G401 (cell line): ENCODE measurements at regions not wholly inside any gene's neighbourhood (a gene's known extent, or its start where the extent isn't known, plus 50 kb on each side); places are given as distances from the start of the nearest gene placed in this dataset.
A peak's percentile ranks its signal among the peaks of the same experiment; 100 is the strongest.

Source experiments
- DNase-seq: peaks from one replicate; pipeline ENCODE4 v3.0.0-alpha.2; 2015; ENCODE audit warnings: low spot score
- in situ Hi-C: cut with HindIII; loops from 2 replicates; pipeline ENCODE4 v1.10.0; 2016; ENCODE audit warnings: low sequenced_read_pairs, mixed read lengths

GRCh38 chr18:21991081-21991534 is 178.3 kb upstream of the GATA6 start:
- in situ Hi-C loops, result no loop called here
- no peak for DNase-seq

DNA sequence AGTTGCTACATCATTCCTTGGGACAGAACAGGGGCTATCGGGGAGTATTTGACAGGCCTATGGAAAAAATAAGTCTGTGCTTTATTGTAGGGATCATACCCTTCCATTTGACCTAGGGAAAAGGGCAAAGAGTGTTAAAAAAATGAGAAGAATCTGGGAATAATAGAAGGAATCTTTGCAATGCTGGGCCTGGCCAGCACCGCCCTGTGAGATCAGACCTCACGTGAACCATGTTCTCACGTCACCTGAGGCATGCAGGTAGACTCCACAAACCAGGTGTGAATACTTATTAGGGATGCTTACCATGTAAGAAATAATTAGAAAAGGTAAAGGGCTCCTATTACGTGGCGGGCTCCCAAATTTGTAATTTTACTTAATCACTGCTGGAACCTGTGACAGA is 177.5 kb upstream of the GATA6 start:
- in situ Hi-C loops, result no loop called here
- no peak for DNase-seq

DNA sequence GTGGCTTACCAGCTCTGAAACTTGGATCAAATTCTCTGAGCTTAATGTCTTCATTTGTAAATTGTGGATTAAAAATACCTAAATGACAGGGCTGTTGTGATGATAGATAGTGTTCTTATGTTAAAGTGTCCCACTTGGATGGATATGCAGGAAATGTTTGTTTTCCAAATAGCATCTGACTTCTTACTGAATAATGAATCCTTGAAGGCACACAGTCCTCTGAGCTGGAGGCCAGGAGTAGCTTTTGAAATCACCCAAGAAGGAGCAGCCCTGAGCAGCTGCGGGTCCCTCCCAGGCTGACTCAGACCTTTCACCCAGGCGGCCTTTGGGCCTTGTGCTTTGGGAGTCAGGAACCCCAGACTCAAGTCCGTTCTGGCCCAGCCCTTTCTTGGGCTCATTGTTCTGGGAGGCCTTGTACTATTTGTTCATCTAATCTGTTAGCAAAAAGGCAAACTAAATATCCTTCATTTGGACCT is 173.0 kb upstream of the GATA6 start:
- DNase-seq, result no peak
- in situ Hi-C loops, result no loop called here

DNA sequence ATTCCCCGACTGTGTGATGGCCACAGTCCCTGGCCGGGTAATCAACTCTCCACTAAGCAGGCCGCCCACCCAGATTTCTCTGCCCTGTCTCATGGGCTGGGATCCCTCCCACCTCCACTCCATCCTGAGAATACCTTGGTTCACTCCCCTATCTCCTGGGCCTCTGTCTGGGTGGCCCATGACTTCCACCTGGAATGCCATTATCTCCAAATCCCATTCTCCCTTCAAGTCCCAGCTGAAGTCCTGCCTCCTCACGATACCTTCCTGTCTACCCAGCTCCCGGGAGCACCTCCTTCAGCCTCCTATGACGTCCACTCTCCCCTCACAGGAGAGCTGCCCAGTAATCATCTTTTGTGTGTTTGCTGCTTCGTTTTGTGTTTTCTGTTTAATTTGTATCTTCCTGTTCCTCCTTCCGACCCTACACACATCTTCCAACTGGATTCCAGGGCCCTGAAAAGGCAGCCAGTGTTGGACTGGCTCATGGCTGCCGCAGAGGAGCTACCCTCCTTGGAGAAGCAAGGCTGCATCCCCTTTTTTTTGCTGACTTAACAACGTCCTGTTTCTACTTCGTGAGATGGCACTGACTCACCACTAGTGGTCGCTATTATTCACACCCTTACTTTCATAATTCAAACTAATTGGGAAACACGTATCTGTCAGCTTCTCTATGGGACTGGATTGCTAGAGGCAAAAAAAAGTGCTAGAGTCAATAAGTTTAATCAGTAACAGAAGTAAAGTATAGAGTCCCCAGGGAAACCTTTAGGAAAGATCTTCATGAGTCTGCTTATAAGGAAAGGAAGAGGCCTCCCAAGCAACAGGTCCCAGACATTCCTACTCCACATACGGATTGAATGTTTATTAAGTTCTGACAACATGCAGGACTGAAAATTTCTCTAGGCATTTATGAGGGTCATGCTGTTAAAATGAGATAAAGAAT is 171.9 kb upstream of the GATA6 start:
- DNase-seq, result peak; percentile 5

DNA sequence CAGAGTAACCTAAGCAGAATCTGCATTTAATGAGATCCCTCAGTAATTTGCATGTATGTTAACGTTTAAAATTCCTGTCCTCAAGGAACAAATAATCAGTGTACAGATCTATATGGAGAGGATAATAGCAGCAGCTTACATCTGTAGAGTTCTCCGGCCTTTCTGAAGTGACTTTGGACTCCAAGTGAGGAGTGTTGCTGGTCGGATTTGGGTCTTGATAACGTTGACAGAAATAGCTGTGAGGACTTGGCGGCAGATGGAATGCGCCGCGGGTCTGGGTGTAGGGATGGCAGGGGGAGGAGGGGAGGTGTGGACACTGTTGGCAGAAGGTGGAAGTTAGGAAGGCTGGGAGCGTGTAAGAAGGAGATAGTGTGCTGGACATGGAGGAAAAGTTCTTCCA is 170.9 kb upstream of the GATA6 start:
- in situ Hi-C loops, result no loop called here
- no peak for DNase-seq

More for the DNA sequence above, 171.9 kb upstream of the GATA6 start:
- in situ Hi-C loops, result no loop called here

DNA sequence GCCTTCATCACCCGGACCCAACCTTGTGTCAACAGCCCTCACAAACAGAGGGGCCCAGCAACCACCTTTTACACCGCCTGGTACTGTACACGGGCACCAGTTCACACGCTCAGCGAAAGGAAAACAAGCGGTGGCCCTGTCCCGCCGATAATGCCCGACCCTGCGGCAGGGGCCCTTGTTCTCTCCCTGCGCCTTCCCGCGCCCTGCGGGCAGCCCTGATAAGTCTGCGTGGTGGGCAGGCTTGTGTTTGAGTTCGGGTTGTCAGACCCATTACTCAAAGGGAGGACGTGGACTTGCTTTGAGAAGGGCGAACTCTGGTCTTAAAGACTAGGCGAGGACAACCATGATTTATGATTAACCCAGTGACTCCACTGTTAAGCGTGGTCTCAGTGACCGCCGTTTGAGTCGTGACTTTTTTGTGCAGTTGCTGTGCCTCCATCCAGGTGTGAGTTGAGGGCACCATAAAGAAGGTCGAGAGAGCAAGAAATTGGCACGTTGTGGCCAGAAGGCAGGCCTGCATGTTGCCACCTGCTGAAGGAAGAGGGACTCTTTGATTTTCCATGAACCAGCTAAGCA is 167.4 kb upstream of the GATA6 start:
- in situ Hi-C loops, result no loop called here
- no peak for DNase-seq

GRCh38 chr18:22005191-22005841 is 164.1 kb upstream of the GATA6 start:
- in situ Hi-C loops, result no loop called here
- DNase-seq, result peak; percentile 15

- in situ Hi-C loops, result no loop called here
- DNase-seq, result no peak
These were observed 162.9 kb upstream of the GATA6 start for GRCh38 chr18:22006458-22006857.

DNA sequence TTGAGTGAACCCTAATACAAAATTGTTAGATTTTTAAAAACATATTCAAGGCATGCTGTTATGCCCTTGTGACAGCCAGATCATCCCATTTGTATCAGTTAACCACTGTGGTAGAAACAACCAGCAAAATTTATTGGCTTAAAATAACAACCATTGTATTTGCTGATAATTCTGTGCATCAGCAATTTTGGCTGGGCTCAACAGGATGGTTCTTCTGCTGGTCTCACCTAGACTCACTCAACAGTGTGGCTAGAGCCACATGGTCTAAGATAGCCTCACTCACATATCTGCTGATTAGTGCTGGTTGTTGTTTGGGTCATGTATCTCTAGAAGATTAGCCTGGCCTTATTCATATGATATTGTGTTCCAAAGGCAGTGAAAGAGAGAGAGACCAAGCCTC is 160.1 kb upstream of the GATA6 start:
- no peak for DNase-seq
- in situ Hi-C loops, result no loop called here

DNA sequence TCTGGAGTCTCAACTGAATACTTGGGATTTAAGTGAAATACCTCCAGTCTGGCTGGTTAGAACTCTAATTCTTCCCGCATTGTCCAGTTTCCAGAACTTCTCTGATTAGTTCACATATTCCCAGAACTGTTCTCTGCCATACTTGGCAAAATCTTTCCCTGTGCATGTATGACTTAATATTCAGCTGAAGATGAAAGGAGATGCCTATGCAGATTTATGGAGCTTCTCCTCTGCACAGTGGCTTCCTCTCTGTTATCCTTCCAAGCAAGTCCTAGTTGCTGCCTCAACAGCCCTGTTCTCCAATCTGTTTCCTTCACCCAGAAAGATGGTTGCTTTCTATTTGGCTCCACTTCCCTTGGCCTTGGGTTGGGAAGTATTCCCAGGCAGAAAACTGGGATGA is 155.4 kb upstream of the GATA6 start:
- no peak for DNase-seq
- in situ Hi-C loops, result no loop called here

GRCh38 chr18:22015156-22015555 is 154.2 kb upstream of the GATA6 start:
- DNase-seq, result no peak
- in situ Hi-C loops, result no loop called here

GRCh38 chr18:22018366-22018765 is 151.0 kb upstream of the GATA6 start:
- in situ Hi-C loops, result no loop called here
- DNase-seq, result no peak

DNA sequence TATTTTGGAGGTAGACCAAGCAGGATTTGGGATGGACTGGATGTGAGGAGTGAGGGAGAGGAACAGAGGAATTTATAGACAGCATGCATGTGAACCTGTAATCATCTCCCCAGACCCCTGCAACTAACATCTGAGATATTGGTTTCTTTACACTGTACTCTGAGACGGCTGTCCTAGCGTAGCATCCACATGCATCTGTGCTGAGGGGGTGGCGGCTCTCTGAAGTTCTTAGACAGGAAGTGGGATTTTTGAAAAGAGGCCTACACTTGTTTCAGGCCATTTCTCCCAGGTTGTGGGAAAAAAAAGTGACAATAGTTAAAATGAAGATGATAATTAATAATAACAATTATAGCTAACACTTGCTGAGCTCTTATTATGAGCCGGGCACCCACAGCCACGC is 150.2 kb upstream of the GATA6 start:
- DNase-seq, result no peak
- in situ Hi-C loops, result no loop called here

DNA sequence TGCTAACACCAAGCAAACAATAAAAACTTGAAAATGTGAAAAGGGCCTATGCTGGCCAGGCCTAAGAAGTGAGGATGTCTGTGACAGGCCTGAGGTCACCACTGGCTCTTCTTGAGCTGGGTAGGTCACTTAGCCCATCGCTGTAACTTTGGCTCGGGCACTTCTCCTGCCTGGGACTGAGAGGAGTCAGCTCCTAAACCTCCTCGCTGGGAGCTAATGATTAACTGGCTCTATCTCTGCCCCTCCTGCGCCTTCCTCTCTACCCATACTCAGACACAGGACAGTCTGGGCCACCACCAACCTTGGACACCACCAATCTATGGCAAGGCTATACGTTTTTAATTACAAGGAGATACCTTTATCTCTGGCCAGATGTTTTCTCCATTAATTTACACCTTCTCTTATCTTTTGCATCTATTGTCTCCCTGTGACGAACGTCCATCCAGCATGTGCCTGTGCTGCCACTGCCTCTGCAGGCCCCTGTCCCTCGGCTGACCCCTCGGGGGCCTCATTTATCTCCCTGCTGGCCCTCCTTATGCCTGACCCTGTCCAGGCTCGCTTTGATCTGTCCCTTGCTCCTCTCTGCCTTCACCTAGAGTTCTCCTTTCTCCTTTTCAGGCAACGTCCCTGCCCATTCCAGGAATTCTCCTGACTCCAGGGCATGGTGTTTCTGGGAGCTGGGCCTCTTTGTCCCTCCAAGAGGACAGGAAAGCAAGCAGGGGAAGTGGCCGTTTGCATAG is 149.1 kb upstream of the GATA6 start:
- no peak for DNase-seq
- in situ Hi-C loops, result no loop called here

GRCh38 chr18:22020867-22021370 is 148.5 kb upstream of the GATA6 start:
- in situ Hi-C loops, result no loop called here
- no peak for DNase-seq

DNA sequence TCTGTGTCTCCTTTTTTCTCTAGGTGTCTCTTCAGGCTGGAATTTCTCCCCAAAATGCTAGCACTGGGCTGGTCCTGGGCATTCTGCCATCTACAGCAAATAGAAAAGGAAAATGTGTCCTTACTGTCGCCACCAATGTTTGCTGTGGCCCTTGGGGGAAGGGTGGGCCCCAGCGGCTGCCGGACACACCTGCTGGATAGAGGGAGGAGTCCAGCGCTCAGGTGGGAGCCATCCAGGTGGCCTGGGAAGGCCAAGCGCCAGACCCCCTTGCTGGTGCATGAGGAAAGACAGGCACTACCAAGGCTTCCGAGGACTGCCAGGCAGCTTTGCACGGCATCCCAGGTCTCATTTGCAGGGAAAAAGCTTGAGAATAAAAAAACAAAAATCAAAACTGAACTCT is 147.7 kb upstream of the GATA6 start:
- DNase-seq, result no peak
- in situ Hi-C loops, result no loop called here

GRCh38 chr18:22024924-22025323 is 144.5 kb upstream of the GATA6 start:
- no peak for DNase-seq
- in situ Hi-C loops, result no loop called here

DNA sequence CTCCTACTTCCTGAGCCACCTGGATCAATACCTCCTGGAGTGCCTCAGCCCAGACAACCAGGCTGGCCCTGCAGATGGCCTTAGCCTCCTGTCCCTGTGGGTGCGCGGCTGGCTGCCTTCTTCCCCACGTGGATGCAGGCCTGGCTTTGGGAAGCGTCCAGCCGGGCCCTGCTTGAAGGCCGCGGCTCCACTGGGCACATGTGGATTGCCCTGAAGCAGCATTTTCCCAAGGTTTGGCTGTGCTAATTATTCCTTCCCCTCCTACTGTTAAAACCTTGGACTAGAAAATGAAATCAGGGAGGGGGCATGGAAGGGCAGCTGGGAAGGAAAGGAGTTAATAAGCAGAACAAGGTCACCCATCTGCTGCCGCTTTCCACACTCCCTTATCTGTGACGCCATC is 143.0 kb upstream of the GATA6 start:
- in situ Hi-C loops, result no loop called here
- no peak for DNase-seq

DNA sequence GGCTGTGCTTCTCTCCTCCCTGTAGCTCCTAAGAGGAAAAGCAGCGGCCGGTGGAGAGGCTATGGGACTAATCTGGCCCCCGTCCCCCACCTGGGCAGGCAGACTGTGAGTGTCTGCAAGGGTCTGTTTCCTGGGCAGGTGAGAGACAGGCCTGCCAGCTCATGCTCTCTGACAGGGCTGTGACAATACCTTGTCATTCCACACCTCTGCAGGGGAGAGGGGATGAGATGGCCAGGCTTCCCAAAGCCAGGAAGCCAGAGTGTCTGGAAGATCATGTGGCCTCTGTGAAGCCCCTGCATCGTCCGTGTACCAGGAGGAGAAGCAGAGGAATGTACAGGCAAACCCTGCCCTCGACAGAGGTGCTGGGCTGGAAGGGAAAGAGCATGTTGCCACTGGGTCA is 142.5 kb upstream of the GATA6 start:
- in situ Hi-C loops, result no loop called here
- DNase-seq, result no peak
